ENCODE measurements at regions not wholly inside any gene's neighbourhood (a gene's known extent, or its start where the extent isn't known, plus 50 kb on each side); places are given as distances from the start of the nearest gene placed in this dataset.

DNA sequence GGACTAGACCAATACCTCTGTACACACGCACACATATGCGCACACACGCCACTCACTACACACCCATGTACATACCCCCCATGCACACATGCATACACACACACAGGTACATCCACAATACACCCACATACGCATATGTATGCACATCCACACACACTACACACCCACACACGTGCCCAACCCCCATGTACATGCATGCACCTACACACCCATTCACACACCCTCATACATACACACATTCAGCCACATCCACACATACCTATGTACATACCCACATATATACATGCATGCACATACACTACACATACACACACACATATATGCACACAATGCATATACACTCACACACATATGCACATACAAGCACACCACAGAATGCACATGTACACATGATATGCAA lies 107.1 kb downstream of the GADD45G start (continued):
- TF ChIP-seq, protein P1, sequence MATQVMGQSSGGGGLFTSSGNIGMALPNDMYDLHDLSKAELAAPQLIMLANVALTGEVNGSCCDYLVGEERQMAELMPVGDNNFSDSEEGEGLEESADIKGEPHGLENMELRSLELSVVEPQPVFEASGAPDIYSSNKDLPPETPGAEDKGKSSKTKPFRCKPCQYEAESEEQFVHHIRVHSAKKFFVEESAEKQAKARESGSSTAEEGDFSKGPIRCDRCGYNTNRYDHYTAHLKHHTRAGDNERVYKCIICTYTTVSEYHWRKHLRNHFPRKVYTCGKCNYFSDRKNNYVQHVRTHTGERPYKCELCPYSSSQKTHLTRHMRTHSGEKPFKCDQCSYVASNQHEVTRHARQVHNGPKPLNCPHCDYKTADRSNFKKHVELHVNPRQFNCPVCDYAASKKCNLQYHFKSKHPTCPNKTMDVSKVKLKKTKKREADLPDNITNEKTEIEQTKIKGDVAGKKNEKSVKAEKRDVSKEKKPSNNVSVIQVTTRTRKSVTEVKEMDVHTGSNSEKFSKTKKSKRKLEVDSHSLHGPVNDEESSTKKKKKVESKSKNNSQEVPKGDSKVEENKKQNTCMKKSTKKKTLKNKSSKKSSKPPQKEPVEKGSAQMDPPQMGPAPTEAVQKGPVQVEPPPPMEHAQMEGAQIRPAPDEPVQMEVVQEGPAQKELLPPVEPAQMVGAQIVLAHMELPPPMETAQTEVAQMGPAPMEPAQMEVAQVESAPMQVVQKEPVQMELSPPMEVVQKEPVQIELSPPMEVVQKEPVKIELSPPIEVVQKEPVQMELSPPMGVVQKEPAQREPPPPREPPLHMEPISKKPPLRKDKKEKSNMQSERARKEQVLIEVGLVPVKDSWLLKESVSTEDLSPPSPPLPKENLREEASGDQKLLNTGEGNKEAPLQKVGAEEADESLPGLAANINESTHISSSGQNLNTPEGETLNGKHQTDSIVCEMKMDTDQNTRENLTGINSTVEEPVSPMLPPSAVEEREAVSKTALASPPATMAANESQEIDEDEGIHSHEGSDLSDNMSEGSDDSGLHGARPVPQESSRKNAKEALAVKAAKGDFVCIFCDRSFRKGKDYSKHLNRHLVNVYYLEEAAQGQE (IDR thresholded peaks at IDR 0.05; ENCODE audit: unreplicated experiment), result no peak
- TF ChIP-seq STAT1 (IDR thresholded peaks at IDR 0.05; ENCODE audit: unreplicated experiment), result no peak
- no peak for TF ChIP-seq POLR2AphosphoS5 (IDR thresholded peaks at IDR 0.05; ENCODE audit: low read depth)
- TF ChIP-seq EZH2 (IDR thresholded peaks at IDR 0.05; ENCODE audit: low read depth, unreplicated experiment), result no peak
- TF ChIP-seq EZH2phosphoT487 (IDR thresholded peaks at IDR 0.05; ENCODE audit: unreplicated experiment), result no peak

DNA sequence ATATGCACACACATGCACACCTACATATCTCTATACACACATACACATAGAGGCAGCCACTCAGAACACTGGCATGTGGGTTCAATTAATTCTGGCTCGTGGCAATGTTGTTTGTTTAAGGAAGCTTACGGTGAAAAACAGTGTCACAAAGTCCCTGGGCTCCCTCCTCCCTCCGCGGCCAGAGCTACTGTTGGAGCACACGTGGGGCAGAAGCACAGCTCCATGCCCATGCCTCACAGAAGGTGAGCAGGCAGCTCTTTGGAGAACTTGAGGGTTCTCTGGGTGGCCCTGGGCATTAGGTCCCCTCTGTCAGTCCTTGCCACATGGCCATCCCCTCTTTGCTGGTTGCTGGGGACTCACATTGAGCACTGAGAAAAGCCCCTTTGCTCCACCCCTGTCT lies 107.5 kb downstream of the GADD45G start:
- ATAC-seq (no peak), DNase-seq (ENCODE audit: low spot score) (no peak)
- Mint-ChIP-seq H3K27ac (no peak overlapping the region), H3K4me3 (no peak overlapping the region), H3K4me1 (no peaks in the 10 kb centered on the region), H3K27me3 (ENCODE audit: insufficient read depth, low read depth, poor library complexity) (peaks cover 3% of the 10 kb centered on the region), H3K9me3 (no peaks in the 10 kb centered on the region), H3K36me3 (ENCODE audit: low read depth) (no peaks in the 10 kb centered on the region; the same call in 2 of the 3 replicates)
- Histone ChIP-seq H3K9me2 (ENCODE audit: insufficient read depth) (0 out of 2 replicates have a peak, but pooled peaks cover 3% of the 10 kb centered on the region), H3K4me3 (no peak overlapping the region), H3K79me2 (replicated peaks; ENCODE audit: insufficient read depth) (no peaks in the 10 kb centered on the region), H4K20me1 (replicated peaks; ENCODE audit: insufficient read depth) (no peaks in the 10 kb centered on the region), H3K4me2 (no peak overlapping the region), H3F3A (replicated peaks; ENCODE audit: low read depth) (no peaks in the 10 kb centered on the region), H2AFZ (no peak overlapping the region), H3K27ac (ENCODE audit: low read depth) (no peak overlapping the region), H3K27me3 (ENCODE audit: insufficient read depth) (no peaks in the 10 kb centered on the region), H3K36me3 (ENCODE audit: insufficient read depth) (no peaks in the 10 kb centered on the region), H3K4me1 (ENCODE audit: insufficient read depth) (no peaks in the 10 kb centered on the region)
- TF ChIP-seq, protein P2, sequence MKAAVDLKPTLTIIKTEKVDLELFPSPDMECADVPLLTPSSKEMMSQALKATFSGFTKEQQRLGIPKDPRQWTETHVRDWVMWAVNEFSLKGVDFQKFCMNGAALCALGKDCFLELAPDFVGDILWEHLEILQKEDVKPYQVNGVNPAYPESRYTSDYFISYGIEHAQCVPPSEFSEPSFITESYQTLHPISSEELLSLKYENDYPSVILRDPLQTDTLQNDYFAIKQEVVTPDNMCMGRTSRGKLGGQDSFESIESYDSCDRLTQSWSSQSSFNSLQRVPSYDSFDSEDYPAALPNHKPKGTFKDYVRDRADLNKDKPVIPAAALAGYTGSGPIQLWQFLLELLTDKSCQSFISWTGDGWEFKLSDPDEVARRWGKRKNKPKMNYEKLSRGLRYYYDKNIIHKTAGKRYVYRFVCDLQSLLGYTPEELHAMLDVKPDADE (IDR thresholded peaks at IDR 0.05), result no peak

DNA sequence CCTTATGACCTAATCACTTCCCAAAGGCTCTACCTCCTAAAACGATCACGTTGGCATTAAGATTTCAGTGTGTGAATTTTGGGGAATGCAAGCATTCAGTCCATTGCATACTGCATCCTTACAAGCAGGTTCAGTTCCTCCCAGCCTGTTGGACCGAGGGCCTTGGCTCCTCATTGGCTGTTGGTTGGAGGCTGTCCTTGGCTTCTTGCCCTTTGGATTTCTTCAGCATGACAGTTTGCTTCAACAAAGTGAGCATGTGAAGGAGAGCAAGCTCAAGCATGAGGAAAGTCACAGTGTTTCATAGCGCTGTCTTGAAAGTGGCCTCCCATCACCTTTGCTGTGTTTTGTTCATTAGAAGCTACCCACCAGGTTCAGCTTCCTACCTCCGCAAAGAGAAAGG lies 109.5 kb downstream of the GADD45G start:
- Histone ChIP-seq H3K27me3 (ENCODE audit: insufficient read depth) (no peaks in the 10 kb centered on the region), H3K4me2 (no peak overlapping the region), H4K20me1 (replicated peaks; ENCODE audit: insufficient read depth) (no peaks in the 10 kb centered on the region), H3K9me2 (ENCODE audit: insufficient read depth) (peaks cover 3% of the 10 kb centered on the region; the same call in 1 of the 2 replicates), H2AFZ (no peak overlapping the region), H3K4me3 (no peak overlapping the region), H3K27ac (ENCODE audit: low read depth) (no peak overlapping the region), H3F3A (replicated peaks; ENCODE audit: low read depth) (no peaks in the 10 kb centered on the region), H3K36me3 (ENCODE audit: insufficient read depth) (no peaks in the 10 kb centered on the region), H3K4me1 (ENCODE audit: insufficient read depth) (no peaks in the 10 kb centered on the region), H3K79me2 (replicated peaks; ENCODE audit: insufficient read depth) (no peaks in the 10 kb centered on the region)
- no peaks in the 10 kb centered on the region; the same call in 2 of the 3 replicates for H3K36me3 Mint-ChIP-seq (ENCODE audit: low read depth)
- no peak overlapping the region for H3K27ac Mint-ChIP-seq
- DNase-seq (ENCODE audit: low spot score) (no peak), ATAC-seq (no peak)
- no peaks in the 10 kb centered on the region for H3K4me1 Mint-ChIP-seq
- peaks cover 8% of the 10 kb centered on the region for H3K27me3 Mint-ChIP-seq (ENCODE audit: insufficient read depth, low read depth, poor library complexity)
- no peaks in the 10 kb centered on the region for H3K9me3 Mint-ChIP-seq
- no peak overlapping the region for H3K4me3 Mint-ChIP-seq
- TF ChIP-seq JUNB (IDR thresholded peaks at IDR 0.05; ENCODE audit: unreplicated experiment), result no peak
- TF ChIP-seq, protein P3, sequence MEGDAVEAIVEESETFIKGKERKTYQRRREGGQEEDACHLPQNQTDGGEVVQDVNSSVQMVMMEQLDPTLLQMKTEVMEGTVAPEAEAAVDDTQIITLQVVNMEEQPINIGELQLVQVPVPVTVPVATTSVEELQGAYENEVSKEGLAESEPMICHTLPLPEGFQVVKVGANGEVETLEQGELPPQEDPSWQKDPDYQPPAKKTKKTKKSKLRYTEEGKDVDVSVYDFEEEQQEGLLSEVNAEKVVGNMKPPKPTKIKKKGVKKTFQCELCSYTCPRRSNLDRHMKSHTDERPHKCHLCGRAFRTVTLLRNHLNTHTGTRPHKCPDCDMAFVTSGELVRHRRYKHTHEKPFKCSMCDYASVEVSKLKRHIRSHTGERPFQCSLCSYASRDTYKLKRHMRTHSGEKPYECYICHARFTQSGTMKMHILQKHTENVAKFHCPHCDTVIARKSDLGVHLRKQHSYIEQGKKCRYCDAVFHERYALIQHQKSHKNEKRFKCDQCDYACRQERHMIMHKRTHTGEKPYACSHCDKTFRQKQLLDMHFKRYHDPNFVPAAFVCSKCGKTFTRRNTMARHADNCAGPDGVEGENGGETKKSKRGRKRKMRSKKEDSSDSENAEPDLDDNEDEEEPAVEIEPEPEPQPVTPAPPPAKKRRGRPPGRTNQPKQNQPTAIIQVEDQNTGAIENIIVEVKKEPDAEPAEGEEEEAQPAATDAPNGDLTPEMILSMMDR (conservative IDR thresholded peaks at IDR 0.05; ENCODE audit: low read depth in 2 of 2), result no peak
- no peak for TF ChIP-seq POLR2AphosphoS5 (IDR thresholded peaks at IDR 0.05; ENCODE audit: low read depth)
- no peak for TF ChIP-seq EZH2phosphoT487 (IDR thresholded peaks at IDR 0.05; ENCODE audit: unreplicated experiment)
- TF ChIP-seq, protein P2 (IDR thresholded peaks at IDR 0.05), result no peak
- TF ChIP-seq CREB1 (CRISPR knock-in tag; IDR thresholded peaks at IDR 0.05; ENCODE audit: low read depth), result no peak
- no peak for TF ChIP-seq EZH2 (IDR thresholded peaks at IDR 0.05; ENCODE audit: low read depth, unreplicated experiment)
- no peak for TF ChIP-seq NANOG (IDR thresholded peaks at IDR 0.05; ENCODE audit: borderline replicate concordance)
- TF ChIP-seq STAT1 (IDR thresholded peaks at IDR 0.05; ENCODE audit: unreplicated experiment), result no peak

Data from GM23338 (cell line).